SU-DHL-6 (cell line): ENCODE measurements at regions not wholly inside any gene's neighbourhood (a gene's known extent, or its start where the extent isn't known, plus 50 kb on each side); places are given as distances from the start of the nearest gene placed in this dataset.

ENCODE experiments used
- EZH2phosphoT487 ChIP-seq: fragments of 200-600 bp; sonication (generic), shearing (Covaris generic); conservative IDR thresholded peaks from 2 replicates; pipeline ENCODE4 v1.6.1; 2018; ENCODE audit warnings: mild to moderate bottlenecking, antibody characterized with exemption, low read length, moderate library complexity, mixed read lengths
- TF ChIP-seq, protein P1 (sequence below): fragments of 200-600 bp; sonication (generic); IDR thresholded peaks from one replicate; pipeline ENCODE4 v1.5.1; 2017; ENCODE audit warnings: antibody characterized with exemption, mild to moderate bottlenecking, low read length, moderate library complexity; ENCODE audit not compliant: insufficient read depth, poor library complexity, severe bottlenecking

DNA sequence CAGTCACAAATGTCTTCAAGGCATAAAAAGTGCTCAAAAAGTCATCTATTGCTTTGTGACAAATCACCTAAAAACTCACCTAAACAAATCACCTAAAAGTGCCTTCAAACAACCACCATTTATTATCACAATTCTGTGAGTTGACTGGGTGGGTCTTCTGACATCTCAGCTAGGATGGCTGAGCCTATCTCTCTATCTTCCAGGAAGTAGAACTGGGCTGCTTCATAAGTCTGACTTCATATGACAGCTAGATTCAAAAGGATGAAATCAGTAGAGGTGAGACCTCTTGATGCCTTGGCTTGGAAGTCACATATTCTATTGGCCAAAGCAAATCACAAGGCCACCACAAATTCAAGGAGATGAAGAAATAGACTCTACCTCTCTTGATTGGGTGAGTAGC is 199.2 kb upstream of the SLC39A10 start:
- TF ChIP-seq, protein P1, sequence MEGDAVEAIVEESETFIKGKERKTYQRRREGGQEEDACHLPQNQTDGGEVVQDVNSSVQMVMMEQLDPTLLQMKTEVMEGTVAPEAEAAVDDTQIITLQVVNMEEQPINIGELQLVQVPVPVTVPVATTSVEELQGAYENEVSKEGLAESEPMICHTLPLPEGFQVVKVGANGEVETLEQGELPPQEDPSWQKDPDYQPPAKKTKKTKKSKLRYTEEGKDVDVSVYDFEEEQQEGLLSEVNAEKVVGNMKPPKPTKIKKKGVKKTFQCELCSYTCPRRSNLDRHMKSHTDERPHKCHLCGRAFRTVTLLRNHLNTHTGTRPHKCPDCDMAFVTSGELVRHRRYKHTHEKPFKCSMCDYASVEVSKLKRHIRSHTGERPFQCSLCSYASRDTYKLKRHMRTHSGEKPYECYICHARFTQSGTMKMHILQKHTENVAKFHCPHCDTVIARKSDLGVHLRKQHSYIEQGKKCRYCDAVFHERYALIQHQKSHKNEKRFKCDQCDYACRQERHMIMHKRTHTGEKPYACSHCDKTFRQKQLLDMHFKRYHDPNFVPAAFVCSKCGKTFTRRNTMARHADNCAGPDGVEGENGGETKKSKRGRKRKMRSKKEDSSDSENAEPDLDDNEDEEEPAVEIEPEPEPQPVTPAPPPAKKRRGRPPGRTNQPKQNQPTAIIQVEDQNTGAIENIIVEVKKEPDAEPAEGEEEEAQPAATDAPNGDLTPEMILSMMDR: no peak
- TF ChIP-seq EZH2phosphoT487: no peak
